ENCODE measurements at regions not wholly inside any gene's neighbourhood (a gene's known extent, or its start where the extent isn't known, plus 50 kb on each side); places are given as distances from the start of the nearest gene placed in this dataset.

- Histone ChIP-seq H3K9me3 (no peaks in the 10 kb centered on the region), H3K4me1 (ENCODE audit: control insufficient read depth in 1 of 2, low read depth in 2 of 2) (peaks cover 26 to 65% of the 10 kb centered on the region in 2 donors)
Measured at GRCh38 chr1:234923626-234924025, 205.0 kb downstream of the TOMM20 start.

GRCh38 chr1:234922987-234923386 lies 205.7 kb downstream of the TOMM20 start:
- no peak for TF ChIP-seq CTCF (IDR thresholded peaks at IDR 0.05)
- Histone ChIP-seq H3K4me1 (ENCODE audit: control insufficient read depth in 1 of 2, low read depth in 2 of 2) (peaks cover 32 to 71% of the 10 kb centered on the region in 2 donors), H3K9me3 (no peaks in the 10 kb centered on the region), H3K27ac (no peak overlapping the region), H3K27me3 (replicated peaks; ENCODE audit: insufficient read depth) (no peaks in the 10 kb centered on the region), H3K4me3 (no peak overlapping the region), H3K36me3 (no peaks in the 10 kb centered on the region)
- DNase-seq (ENCODE audit: low spot score) (no peak), ATAC-seq (ENCODE audit: insufficient number of reproducible peaks, low FRiP score, low read depth) (no peak)

More at GRCh38 chr1:234923626-234924025, 205.0 kb downstream of the TOMM20 start:
- no peak for TF ChIP-seq CTCF (IDR thresholded peaks at IDR 0.05)
- Histone ChIP-seq H3K36me3 (no peaks in the 10 kb centered on the region), H3K4me3 (no peak overlapping the region), H3K27ac (peak overlapping the region in 1 of 2 donors; percentile 82), H3K27me3 (replicated peaks; ENCODE audit: insufficient read depth) (no peaks in the 10 kb centered on the region)
- ATAC-seq (ENCODE audit: insufficient number of reproducible peaks, low FRiP score, low read depth) (no peak), DNase-seq (ENCODE audit: low spot score) (no peak)

GRCh38 chr1:234921266-234922062 lies 207.2 kb downstream of the TOMM20 start:
- no peak overlapping the region for H3K4me3 ChIP-seq
- ATAC-seq (ENCODE audit: insufficient number of reproducible peaks, low FRiP score, low read depth) (no peak), DNase-seq (ENCODE audit: low spot score) (no peak)
- H3K27me3 ChIP-seq (replicated peaks; ENCODE audit: insufficient read depth): no peaks in the 10 kb centered on the region
- H3K36me3 ChIP-seq: no peaks in the 10 kb centered on the region
- peaks cover 39 to 77% of the 10 kb centered on the region in 2 donors for H3K4me1 ChIP-seq (ENCODE audit: control insufficient read depth in 1 of 2, low read depth in 2 of 2)
- no peaks in the 10 kb centered on the region for H3K9me3 ChIP-seq
- TF ChIP-seq CTCF (IDR thresholded peaks at IDR 0.05): no peak
- peak overlapping the region; percentile 90 to 91 for H3K27ac ChIP-seq

GRCh38 chr1:234920843-234921140 lies 207.8 kb downstream of the TOMM20 start:
- Histone ChIP-seq H3K9me3 (no peaks in the 10 kb centered on the region), H3K4me1 (ENCODE audit: control insufficient read depth in 1 of 2, low read depth in 2 of 2) (peaks cover 39 to 78% of the 10 kb centered on the region in 2 donors), H3K36me3 (no peaks in the 10 kb centered on the region), H3K27me3 (replicated peaks; ENCODE audit: insufficient read depth) (no peaks in the 10 kb centered on the region), H3K4me3 (no peak overlapping the region), H3K27ac (peak overlapping the region; percentile 90 to 91)
- no peak for TF ChIP-seq CTCF (IDR thresholded peaks at IDR 0.05)
- DNase-seq (ENCODE audit: low spot score): no peak
- no peak for ATAC-seq (ENCODE audit: insufficient number of reproducible peaks, low FRiP score, low read depth)

- peaks cover 36 to 78% of the 10 kb centered on the region in 2 donors for H3K4me1 ChIP-seq (ENCODE audit: control insufficient read depth in 1 of 2, low read depth in 2 of 2)
- H3K27ac ChIP-seq: peak overlapping the region; percentile 90 to 91
- ATAC-seq (ENCODE audit: insufficient number of reproducible peaks, low FRiP score, low read depth) (no peak), DNase-seq (ENCODE audit: low spot score) (no peak)
- H3K4me3 ChIP-seq: no peak overlapping the region
- TF ChIP-seq CTCF (IDR thresholded peaks at IDR 0.05): no peak
- H3K27me3 ChIP-seq (replicated peaks; ENCODE audit: insufficient read depth): no peaks in the 10 kb centered on the region
- no peaks in the 10 kb centered on the region for H3K36me3 ChIP-seq
- H3K9me3 ChIP-seq: no peaks in the 10 kb centered on the region
Measured at GRCh38 chr1:234920136-234920842, 208.3 kb downstream of the TOMM20 start.

Data from thoracic aorta (tissue), 2 donors.